DMS114 treated with DMSO at 0.1 percent for 48 hours (cell line): ENCODE measurements at regions not wholly inside any gene's neighbourhood (a gene's known extent, or its start where the extent isn't known, plus 50 kb on each side); places are given as distances from the start of the nearest gene placed in this dataset.

ENCODE experiments used
- DNase-seq: peaks from one replicate; lab custom pipeline; 2025; ENCODE audit not compliant: unreplicated experiment; lab: John Stamatoyannopoulos, UW

DNA sequence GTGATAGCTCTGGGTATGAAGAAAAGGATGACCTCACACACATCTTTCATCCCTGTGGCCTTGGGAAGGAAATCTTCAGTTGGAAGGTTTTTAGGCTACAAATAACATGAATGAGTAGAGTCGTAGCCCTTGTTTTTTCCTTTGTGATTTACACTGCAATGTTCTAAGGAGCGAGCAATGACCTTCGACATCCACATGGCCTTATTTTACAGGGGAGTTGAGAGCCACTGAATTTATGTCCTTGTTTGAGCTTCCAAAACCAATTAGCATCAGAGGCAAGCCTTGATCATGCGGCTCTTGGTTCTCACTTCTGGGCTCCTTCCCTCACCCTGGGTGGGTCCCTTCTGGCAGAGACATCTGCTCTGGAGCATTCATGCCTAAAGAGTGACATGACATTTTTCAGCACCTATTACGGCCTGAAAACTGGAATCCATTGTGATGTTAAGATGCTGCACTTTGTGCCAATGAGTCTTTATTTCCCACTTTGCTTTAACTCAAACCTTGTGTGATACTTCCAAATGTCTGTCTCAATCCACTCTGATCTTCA, 70.5 kb upstream of the RUNX1 start:
- no peak for DNase-seq

- DNase-seq, result no peak
These were observed 67.7 kb upstream of the RUNX1 start for GRCh38 chr21:35116777-35117176.

DNA sequence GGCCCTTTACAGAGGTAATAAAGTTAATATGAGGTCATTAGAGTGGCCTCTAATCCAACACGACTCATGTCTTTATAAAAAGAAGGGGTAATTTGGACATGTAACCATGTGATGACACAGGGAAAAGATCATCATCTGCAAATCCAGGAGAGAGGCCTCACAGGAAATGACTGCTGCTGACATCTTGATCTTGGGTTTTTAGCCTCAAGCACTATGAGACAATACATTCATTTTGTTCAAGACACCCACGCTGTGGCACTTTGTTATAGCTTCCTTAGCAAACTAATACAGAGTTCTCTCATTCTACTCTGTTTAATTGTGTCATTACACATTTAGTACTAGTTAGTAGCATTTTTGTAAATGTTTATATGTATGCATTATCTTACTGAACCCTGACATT, 64.0 kb upstream of the RUNX1 start:
- no peak for DNase-seq

DNA sequence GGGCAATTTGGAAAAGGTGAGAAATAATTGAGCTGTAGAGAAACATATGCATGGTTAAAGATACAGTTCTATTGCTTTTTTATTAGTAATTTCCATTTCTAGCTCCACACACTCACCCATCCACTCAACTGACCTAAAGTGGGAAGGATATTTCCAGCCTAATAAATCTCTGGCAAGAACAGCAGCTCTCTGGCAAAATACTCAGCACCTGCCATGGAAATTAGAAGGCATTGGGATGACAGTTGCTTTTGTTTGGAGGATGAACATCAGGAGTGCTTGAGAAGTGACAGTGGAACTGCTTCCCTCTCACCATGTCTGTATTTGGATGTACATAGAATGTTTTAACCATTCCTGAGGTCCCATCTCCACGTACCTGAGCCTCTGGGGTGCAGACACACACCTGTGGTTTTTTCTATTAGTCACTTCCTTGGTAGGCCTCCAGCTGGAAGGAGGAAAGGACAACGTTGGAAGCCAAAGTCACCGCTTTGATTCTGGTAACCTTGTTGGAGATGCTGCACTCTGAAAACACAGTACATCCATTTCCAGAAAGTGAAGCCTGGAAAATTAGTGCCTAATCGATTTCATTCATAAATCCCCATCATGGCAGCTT, 62.3 kb upstream of the RUNX1 start:
- DNase-seq, result no peak

GRCh38 chr21:35108887-35109286, 59.8 kb upstream of the RUNX1 start:
- DNase-seq, result no peak

- DNase-seq, result no peak
These were observed 58.4 kb upstream of the RUNX1 start for GRCh38 chr21:35107520-35107919.

GRCh38 chr21:35106246-35106835, 57.2 kb upstream of the RUNX1 start:
- no peak for DNase-seq

DNA sequence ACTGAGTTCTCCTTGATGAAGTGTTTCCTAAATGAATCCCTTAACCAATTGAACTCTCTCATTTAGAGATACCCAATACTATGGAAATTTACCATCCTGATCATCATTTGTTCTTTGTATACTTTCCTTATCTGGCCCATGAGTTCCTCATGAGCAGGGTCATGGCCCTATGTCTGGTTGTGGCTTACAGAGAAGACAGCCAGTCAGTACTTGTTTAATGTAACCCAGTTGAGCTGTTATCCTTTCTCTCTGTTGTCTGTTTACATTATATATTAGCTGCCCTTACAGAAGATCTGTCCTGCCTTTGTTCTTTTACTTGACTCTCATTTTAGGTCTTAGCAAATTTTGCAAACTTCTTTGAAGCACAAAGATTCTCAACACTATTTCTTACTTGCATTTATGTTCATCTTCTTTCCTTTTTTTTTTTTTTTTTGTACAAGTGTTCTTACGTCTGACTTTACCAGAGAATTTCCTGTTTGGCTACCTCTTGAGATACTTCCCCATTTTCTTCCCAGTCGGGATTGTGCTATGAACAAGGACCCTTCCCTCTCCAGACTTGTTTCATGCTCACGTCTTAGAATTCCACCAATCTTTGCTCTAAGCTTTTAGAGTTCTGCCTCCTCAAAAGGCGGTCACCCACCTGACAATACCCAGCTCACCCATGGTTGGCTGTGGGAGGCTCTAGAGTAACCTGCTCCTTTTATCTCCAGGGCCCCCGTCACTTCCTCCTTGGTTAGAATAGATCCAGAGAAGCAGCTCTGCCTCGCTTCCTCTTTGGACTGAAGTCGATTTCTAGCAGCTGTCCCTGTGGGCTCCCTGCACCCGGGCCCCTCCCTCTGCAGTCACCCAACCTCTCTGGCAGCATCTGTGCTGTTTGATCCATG, 53.6 kb upstream of the RUNX1 start:
- no peak for DNase-seq

- DNase-seq, result no peak
These were observed 51.3 kb upstream of the RUNX1 start for GRCh38 chr21:35100349-35100811.

GRCh38 chr21:35099310-35099709, 50.2 kb upstream of the RUNX1 start:
- no peak for DNase-seq
